Amygdala (tissue), 56 donors: ENCODE measurements at regions not wholly inside any gene's neighbourhood (a gene's known extent, or its start where the extent isn't known, plus 50 kb on each side); places are given as distances from the start of the nearest gene placed in this dataset.

Experiments
- DNase-seq, 56 donors: peaks; one replicate each; lab custom pipeline; 2025; lab: John Stamatoyannopoulos, UW

DNA sequence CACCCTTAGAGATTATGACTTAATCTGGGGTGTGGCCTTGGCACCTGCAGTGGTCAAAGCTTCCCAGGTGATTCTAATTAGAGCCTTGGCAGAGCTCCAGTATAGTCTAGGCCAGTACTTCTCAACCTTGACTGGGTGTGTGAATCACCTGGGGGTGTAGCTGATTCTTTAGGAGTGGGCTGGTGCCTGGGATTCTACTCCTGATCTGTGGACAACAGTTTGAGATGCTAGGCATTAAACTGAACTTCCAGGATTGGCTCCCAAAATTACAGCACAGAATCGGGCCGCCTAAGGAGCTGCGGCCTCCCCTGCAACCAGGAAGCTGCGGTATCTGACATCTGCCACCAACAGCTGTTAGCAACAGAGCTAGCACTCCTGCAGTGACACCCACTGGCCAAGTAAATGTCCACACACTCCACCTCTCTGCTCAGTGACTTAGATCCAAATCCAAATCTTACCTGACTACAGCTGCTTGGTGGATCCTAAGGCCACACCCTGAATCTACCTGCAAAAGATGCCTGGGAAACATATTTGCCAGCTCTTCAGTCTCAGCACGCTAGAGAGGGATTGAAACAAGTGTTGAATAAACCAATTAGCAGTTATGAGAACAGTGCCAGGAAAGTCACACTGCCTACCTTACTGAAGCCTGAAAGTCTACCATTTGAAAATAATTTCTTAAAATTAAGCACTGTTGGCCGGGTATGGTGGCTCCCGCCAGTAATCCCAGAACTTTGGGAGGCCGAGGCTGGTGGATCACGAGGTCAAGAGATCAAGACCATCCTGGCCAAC, 126.7 kb downstream of the UNC5CL start:
- peak in 17 of 56 donors; percentile 3 to 35 (median 7) for DNase-seq

DNA sequence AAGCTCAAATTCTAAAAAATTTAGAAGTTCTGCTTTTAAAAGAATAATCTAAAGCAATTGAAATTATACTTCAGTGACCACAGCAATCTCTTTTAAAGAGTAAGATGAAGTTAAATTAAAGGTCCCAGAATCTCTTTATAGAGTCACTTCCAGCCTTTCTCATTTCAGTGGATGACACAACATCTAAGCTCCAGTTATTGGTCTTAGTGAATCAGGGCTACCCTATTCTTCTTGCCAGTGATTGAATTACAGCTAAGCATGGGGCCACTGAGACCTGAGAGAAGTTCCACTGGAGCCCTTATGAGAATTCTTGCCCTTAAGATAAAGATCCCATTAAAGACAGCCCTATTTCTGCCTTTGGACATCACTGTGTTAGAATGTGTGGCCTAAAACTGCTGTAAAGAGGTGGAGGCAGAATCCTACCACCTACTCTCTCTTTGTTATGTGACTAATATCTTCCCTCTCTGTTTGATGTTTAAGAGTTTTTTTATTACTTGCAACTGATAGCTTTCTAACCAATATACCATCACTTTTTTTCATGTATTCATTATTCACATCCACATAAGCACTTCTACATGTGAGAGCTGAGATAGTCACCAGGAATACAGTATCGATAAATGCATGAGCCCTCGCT, 128.6 kb downstream of the UNC5CL start:
- no peak for DNase-seq

DNA sequence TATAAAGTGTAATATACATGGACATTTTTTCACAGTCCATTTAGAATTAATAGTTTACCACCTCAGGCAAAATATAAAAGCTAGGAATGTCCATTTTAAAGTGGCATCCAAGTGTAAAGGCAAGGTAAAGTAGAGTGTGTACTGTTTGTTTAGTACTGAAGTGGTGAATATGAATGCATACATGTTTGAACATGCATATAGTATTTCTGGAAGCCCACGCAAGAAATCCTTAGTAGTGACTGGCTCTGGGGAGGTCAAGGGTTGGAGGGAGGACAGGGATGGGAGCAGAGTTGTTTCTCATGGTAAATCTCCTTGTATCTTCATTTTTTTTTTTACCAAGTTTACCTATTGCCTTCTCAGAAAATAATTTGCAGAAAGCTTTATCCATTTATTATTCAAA, 129.2 kb downstream of the UNC5CL start:
- DNase-seq = no peak

DNA sequence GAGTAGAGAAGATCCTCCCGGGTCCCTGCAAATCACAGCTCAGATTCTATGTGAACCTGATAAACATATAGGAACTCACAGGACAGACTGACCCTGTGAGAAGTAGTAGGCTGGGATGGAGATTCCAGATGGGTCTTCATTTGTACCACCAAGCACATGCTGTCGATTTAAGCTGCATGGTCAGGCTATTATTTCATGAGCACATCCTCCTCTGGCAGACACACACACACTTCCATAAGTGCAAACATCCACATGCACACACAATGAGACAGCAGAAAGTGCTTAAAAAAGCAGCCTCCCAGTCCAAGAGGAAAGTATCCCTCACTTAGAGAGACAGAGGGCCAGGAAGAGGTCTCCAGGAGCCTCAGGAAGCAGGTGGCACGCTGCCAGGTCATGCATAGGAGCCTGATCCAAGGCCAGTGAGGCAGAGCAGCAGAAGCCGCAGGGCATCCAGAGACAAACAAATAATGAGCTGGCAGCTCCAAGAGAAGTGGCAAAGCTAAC, 131.8 kb downstream of the UNC5CL start:
- DNase-seq = peak in 1 of 56 donors; percentile 10

DNA sequence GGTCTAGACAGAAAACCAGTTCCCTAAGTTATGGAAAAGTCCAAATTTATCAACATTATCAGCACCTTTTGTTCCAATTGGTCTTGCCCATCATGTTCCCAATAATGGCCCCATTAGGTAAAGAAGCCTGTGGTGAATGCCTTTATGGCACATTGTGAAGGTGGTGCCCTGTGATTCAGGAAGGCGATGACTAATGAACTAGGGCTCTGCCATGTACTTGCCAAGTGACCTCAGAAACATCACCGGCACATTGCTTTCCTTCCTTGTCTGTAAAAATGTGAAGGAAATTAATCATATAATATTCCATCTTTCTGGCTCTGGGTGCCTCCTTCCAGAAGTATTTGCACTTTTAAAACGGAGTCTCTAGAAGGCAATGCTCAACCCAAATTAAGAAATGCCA, 132.3 kb downstream of the UNC5CL start:
- DNase-seq = no peak

DNA sequence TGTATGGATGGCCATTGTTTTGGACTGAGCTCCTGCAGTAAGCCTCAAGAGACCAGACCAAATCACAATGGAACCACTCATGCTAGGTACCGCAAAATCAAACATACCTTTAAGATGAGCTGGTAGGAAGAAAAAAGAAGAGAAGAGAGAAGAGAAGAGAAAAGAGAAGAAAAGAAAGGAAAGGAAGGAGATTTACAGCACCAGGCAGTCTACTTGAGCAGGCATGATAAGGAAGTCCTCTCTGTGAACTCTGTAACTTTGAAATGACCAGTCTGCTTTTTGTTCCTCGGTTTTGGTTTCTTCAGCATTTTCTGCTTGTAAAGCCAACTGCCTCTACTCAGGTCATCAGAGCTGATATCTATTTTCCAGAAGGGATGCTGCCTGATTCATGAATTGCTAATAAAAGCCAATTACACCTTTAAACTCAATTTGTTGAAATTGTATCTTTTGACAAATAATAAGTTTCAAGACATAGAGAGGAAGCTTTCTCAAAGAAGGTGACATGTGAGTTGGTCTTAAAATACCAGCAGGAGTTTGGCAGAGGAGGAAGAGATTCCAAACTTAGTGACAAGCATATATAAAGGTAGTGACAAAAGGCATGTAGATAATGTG, 134.3 kb downstream of the UNC5CL start:
- no peak for DNase-seq

DNA sequence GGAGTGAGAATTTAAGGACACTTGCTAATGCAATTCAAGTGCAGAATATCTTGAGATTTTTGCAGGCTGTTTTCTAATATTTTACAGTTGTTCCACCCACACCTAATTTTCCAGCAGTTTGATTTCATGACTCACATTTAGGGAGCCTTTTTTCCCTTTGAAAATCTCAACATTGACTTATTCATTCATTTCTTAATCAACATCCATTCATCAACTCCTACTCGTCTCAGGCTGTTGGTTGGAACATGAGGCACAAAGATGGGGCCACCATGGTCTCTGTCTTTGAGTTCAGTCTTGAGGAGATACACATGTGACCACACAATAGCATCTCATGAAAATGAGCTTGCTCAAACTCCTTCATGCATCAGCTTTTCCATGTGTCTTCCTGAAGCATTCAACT, 135.6 kb downstream of the UNC5CL start:
- no peak for DNase-seq

DNA sequence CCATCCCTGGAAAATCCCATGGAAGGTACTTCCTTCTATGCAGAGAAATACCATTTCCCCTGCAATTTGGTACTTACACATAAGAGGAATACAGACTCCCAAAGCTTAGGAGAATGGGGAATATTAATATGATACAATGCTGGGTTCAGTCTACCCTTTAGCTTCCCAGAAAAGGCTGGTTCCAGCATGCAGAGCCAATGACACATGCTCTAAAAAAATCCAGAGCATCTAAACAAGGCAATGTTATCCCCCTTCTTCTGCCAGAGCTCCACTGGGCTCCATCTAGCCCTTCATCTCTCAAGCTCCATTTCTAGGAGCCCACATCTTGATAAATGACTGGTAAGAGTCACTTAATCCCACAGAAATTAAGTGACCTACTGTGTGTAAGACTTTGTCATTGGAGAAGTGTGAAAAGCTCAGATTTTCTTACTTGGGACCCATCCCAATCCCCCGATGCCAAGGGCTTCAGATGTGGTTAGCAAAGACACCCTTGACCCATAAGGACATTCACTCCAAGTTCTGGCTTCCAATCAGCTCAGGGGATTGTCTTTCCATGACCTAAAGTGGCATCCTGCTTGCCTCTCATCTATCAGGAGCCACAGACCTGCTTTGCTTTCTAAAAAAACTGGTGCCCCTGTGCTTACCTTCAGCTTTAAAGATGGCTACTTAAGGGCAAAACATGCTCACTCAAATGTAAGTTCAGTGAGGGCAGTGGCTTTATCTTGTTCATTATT, 137.5 kb downstream of the UNC5CL start:
- DNase-seq = no peak

DNA sequence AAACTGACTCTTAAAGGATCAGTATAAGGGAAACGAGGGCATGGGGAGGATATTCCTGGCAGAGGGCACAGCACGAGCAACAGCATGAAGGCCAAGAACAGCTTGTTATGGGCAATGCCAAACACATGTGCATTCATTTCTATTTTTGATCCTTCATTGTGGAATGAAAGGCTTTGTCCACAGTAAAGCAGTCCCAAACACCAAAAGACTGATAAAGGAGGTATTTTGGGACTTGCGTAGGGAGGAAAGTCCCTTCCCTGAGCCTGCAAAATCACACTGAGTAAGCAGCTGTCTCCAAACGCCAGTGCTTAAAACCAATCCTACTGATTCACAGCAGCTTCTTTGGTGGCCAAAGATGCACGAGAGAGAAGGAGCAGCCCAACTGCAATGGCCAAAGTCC, 138.2 kb downstream of the UNC5CL start:
- DNase-seq = peak in 1 of 56 donors; percentile 8

DNA sequence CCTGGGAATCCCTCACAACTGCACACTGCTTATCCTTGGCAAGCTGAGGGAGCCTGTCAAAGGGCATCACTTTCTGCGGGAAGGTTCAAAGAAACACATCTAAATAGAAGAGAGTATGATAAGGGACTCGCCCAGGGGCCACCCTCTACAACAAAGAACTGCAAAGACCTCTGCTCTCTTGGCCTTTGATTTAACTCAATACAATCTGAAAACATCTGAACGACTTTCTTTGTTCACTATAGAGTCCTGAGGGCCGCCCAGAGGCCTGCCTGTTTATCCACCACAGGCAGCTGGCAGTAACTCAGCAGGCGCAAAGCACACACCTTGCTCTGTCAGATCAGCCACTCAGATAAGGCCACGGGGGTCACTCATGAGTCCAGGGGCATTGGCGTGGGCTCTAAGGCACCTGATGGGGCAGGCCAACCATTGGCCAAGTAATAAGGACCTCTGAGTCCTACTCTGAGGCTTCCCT, 139.3 kb downstream of the UNC5CL start:
- DNase-seq = no peak

DNA sequence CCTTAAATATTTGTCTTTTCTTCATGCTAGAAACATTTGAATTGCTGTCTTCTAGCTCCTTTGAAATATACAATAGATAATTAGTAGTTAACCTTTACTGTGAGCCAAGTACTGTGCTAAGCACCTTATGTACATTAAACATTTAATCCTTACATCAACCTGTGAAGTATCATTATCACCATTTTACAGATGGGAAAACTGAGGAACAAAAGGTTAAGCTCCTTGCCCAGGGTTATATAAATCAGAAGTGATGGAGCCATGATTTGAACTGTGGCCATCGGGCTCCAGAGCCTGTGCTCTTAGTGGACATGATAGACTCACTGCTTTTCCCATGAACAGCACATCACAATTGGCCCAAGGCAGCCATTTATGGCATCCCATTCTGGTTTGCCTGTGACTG, 140.9 kb downstream of the UNC5CL start:
- DNase-seq = no peak

DNA sequence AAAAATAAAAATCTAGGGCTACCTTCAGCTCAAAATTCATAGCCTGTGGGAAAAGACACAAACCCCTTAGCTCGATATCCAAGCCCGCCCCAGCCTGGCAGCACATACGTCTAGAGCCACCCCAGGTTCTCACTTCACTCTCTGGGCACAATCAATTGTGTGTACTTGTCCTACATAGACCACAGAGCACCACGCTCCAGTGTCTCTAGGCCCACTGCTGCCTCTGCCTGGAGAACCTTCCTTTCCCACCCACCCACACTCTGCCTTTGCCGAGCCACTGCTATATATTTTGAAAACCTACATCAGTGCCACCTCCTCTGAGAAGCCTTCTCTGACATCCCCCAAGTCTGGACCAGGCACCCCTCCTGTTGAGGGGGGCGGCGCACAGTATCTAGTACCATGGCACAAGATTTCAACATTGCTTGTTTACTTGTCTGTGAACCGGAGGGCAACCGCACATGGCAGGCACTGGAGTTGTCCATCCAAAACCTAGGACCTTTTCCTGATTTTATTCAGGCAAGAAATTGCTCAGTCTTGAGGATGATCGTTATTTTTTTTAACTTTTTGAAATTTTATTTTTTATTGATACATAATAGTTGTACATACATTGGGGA, 141.5 kb downstream of the UNC5CL start:
- DNase-seq = no peak

DNA sequence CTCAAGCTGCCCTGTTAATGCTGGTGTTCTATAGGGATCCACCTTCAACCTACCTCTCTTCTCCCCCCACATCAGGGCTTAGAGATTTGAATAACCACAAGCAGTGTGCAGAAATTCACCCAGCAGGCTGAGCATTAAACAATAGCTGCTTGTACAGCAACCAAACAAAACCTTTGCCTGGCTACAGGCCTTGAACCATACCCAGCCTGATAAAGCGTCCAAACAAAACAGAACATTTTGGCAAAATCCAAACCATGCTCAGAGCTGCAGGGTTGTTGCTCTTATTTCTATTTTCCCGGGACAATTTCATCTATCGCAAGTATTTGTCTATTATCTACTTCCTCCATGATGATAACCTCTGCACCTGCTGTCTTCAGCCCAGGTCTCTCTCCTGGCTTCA, 142.3 kb downstream of the UNC5CL start:
- no peak for DNase-seq

DNA sequence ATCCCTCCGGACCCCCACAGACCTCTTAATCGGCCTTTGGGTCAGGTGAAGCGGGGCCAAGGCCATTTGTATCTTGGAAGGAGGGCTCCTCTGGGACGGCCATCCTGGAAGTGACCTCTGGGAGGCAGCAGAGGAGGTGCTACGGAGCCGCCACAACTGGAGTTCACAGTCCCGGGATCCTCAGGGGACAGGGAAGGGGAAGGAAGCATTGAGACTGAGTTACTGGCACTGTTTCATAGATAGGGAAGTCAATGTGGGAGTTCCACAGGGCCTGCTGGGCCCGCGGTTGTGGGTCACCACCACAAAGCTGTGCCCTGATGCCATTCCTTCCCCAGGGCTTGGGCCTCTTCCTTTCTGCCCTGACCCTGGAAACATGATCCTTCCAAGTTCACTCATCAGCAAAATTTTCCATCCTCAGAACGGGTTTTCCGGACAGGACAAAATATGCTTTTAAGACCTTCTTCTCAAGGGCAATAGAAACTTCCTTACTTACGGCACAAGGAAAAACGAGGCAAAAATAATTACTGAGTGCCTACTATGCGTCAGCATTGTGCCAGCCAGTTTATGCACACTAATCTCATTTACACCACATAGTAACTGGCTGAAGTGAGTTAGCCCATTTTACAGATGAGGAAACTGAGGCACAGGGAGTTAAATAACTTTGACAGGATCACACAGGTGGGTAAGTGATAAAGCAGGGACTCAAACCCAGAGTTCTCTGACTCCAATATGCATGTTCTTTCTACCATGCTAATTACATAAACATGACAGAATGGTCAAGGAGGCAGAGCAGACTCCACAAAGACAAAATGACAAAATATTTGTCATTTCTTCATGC, 143.8 kb downstream of the UNC5CL start:
- DNase-seq = peak in 23 of 56 donors; percentile 1 to 44 (median 18)

DNA sequence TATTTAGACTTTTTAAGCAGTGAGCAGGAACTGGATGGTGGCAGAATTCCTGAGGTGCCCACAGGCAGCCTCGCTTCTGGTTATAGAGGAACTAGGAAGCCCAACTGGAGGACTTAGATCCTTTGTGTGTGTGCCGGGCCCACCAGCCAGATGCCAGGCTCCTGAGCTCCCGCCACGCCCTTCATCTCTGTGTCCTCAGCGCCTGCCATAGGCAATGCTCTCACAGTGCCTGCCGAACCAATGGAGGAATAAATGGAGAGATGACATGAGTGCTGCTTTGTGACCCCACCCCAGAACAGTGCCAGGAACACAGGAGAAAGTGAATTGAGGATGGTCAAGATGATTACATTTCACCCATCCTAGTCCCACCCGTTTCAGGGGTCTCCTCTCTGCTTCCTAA, 146.0 kb downstream of the UNC5CL start:
- no peak for DNase-seq

DNA sequence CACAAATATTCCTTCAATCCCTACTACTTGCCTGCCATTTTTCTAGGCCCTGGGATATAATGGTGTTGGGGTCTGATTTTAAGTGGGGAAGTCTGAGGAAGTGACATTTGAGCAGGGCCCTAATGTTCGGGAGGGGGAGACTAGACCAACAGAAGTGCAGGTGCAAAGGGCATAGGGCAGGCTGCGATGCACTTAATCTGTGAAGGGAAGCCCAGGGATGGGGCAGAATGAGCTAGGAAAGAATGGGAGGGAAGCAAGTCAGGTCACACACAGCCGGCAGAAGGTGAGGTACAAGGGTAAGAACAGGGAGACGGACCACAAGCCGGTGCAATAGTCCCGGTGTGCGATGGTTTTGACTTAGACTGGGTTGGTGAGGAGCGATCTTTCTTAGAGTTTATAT, 146.8 kb downstream of the UNC5CL start:
- DNase-seq = no peak

DNA sequence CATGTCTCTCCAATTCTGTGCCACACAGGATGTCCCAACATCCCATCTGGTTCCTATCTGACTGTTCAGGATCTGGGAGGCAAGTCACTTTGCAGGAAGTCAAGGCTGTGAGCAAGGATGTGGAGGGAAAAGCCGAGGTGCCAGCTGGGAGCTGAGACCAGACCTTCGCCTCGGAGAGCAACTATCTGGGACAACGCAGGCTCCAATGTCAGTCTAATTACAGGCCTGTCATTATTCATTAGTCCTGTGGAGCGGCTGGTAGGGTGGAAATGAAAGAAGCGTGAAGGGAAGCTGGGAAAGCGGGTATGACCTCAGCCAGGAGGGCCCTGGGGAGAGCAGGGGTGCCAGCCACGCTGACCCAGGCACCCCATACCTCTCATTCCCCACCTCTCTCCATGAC, 147.3 kb downstream of the UNC5CL start:
- no peak for DNase-seq

DNA sequence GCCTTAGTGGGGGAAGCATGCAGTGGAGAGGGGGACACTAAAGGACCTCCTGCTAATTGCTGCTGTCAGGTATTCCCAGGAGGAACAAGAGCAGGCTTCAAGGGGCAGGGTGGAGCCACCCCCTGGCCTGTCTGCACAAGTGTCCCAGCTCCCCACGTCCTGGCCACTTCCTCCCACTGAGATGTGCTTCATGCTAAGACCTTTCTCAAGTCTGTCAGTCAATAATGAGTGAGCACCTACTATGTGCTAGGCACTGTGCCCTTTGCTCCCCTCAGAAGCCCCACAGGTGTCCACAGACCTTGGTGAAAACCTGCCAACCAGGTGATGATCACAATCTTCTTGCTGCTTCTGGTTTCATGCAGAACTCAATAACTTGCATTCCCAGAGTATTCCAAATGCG, 147.9 kb downstream of the UNC5CL start:
- no peak for DNase-seq

DNA sequence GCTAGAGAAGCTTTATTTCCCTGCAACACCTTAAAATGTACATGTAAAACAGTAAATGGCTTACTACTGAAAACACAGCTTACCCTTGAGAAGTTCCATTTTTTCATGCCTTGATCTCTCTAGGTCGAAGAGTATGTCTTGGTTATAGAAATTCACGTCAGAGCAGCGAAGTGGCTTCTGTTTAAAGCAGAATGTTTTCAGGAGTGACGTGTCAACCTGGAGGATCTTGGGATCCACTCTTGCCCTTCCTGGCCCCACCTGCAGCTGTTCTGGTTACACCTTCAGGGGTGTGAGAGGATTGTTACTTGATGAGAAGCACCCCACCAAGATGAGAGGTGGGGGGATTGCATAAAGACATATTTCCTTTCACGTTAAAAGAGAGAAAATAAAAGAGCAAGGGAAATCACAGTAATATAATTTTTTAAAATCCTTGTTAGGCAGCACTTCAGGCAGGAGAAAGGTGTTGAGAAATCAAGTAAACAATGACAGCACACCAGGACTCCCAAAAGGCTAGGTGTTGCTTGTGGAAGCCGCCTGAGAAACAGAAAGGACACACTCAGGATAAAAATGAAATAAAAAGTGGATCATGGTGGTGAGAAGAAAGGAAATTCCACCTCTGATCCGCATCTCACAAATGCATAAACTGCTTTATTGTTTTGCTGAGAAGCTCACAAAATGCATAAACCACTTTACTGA, 149.7 kb downstream of the UNC5CL start:
- DNase-seq = no peak
